Activated CD4-positive, alpha-beta T cell treated with anti-CD3 and anti-CD28 coated beads, Interleukin-2, amount 50 U/mL, for 16 hours (primary cell): ENCODE measurements at regions not wholly inside any gene's neighbourhood (a gene's known extent, or its start where the extent isn't known, plus 50 kb on each side); places are given as distances from the start of the nearest gene placed in this dataset.

Source experiments
- DNase-seq: peaks from one replicate; pipeline ENCODE4 v3.0.0-alpha.2; 2020

DNA sequence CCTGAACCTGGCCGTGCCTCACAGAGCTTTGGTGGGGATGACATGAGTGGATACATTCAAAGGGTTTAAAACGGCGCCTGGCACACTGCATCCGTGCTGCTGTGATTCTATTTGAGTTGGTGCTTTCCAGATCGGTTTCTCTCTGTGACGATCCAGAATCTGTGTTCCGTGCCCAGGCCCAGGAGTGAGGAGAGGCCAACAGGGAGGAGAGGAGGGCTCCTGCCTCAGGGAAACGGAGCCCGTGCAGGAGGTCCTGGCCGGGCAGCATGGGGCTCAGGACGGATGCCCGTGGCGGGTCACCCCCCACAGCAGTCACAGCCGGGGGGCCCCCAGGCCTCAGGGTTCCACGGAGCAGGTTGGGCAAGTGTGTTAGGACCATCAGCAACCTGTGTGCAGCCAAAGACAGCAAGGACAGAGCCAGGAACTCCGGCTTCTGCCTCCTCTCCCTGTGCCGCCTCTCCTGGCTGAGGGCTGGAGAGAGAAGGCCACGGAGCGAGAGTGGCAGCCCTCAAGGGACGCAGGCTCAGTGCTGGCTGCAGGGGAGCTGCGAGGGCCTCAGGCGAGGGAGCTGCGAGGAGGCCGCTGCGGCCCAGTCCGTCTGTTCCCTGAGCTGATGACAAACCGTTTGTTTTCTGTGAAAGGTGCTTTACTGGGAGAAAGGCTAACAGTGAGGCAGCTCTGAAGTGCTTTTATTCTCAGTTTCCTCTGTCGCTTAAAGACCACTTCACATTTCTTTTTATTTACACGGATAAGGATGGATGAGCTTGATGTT, 99.3 kb downstream of the METRNL start:
- no peak for DNase-seq

DNA sequence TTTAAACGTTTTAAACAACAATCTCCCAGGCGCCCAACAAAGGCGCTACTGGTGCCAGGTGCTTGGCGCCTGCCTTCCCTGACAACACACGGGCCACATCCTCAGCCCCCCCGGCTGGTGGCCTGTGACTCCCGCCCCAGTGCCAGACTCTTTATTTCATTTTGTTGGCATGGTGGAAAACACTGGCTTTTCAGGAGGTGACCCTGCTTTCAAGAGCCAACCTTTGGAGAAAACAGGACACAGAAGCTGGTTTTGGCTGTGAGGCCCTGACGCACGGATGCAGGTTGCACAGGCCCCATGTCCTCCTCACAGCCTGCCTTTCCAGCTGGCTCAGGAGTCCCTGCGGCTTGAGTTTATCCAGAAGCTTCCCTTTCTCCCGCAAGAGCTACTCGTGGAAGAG, 100.0 kb downstream of the METRNL start:
- no peak for DNase-seq

DNA sequence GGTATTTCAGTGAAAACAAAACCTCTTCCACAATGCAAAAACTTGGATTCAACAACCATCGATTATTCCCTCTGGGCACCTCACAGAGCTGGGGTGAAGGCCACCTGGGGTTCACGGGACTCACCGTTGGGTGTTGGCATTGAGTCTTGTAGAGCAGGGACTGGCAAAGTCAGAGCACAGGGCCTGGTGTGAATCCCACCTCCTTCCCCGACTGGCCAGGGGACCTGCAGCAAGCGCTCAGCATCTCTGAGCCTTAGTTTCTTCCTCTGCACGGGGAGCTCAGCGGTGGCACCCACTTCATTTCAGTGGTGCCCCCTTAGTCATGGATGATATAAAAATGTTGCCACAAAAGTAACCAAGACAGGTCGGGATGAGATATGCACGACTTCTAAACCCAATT, 100.4 kb downstream of the METRNL start:
- no peak for DNase-seq

DNA sequence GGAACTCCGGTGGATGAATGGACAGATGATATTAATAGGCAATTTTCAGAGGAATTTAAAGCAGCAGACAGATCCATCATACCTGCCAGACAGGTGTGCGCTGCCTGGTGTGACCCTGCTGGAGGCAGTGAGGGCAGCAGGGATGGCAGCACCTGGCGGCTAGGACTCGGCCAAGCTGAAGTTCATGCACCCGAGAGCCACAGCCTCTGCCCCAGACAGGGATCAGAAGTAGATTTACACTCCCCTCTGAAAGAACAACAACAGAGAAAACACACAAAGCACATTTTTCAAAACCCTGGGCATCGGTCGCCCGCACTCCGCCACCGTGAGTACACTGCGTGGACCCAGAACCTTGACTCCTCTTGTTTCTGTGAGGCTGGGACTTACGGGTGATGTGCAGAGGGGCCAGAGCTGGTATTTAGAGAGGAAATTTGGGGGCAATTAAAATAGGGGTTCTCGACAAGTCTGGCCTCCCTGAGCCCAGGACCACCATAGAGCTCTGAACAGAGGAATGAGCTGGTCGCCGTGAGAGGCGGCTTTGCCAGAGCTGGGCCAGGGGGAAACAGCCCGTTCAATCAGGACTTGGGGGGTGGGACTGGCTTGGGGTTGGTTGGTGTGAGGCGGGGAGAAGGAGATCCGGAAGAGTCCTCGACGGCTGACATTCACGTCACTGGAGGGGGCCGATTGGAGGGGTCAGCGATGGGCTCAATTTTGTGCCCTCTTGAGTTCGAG, 101.0 kb downstream of the METRNL start:
- DNase-seq: no peak

DNA sequence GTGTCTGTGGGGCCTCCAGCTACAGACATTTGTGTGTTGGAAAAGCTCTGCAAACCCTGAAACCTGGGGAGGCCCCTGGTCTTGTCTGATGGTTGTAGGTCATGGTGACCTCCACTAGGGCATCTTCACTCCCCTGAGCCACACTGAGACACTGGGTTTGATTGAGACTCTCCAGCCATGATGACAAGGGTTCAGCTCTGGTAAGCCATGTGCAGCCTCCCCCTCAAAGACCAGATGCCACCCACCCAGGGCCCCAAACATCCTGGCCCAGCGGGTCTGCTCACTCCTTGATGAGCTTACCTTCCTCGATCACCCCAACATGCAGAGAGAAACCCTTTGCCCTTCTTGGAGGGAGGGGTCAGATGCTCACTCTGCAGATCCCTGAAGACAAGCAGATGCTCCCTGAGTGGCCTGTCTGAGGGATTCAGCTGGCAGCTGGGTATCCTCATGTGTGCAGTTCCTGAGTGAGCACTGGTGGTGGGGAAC, 101.6 kb downstream of the METRNL start:
- no peak for DNase-seq

DNA sequence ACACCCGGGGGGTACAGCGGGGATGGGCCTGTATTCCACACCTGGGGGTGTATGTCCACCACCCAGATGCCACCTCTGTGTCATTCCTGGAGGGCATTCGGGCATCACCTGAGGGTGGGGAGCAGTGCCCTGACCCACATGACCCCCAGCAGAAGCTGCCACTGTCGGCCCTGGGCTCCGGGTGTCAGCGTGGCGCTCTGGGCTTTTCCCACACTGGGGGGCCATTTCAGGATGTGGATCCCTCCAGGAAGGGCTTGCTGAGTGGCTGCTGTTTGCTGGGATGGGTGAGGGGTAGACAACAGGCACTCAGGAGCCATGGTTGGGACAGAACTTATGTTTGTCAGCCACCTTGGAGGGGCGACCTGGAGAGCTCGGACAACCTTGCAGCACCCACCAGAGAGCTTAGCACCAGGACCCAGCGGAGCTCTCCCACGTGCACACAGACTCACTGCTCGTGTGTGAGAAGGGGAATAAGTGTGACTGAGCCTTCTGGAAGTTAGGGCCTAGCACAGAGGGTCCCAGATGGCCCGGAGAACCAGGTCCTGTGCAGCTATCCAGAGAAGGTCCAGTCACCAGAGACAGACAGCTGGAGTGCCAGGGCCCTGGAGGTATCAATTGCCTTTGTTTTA, 102.7 kb downstream of the METRNL start:
- no peak for DNase-seq

DNA sequence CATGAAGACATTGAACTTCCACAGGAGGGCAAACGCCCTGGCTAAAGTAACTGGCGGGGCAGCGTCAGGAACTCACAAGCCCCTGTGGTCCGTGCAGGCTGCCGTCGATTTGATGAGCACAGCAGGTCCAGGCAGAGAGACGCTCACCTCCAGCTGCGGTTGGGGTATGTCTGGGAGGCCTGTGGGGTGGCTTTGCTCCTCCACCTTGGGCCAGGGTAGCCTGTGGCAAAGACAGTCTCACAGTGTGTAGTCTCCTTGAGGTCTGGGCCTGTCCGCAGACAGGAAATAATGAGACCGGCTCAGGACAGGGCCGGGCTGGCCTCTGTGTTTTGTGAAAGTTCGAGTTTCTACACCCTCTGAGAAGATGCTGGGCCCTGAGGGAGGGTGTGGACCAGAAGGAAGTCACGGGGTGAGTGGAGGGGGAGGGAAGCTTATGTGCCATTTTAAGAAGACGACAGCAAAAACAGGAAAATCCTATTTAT, 103.3 kb downstream of the METRNL start:
- DNase-seq: no peak

DNA sequence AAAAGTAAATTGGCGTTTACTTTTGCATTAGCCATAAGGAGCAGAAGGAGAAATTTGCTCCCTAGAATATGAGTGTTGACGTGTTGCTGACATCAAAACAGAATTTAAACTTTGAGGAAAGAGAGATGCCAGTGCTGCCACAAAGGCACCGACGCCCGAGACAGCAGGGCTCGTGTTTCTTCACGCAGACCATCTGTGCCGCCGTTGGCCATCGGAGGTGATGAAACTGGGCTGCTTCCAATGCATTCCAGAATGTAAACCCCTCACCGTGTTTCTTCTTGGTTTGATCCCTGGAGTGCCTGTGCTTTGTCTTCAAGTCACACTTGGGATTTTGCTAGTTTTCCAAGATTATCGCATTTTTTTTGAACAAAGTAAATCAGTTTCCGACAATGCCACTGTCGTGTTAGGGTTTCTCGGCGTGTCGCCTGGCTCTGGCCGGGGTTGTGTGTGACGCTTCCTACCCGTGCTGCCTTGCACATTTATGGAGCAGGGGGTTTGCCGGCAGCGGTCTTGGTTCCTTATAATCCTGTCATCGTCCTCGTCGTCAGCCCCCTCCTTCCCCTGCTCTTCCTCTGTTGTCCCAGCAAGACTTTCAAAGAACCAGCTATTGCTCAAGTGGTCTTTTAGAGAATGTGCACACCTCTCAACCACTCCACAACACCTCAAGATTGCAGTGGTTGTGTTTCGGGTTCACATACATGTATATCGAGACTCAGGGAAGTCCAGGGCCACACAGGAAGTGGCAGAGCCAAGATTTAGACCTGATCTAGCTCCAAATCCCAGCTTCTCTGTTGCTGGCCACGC, 103.9 kb downstream of the METRNL start:
- DNase-seq: no peak

DNA sequence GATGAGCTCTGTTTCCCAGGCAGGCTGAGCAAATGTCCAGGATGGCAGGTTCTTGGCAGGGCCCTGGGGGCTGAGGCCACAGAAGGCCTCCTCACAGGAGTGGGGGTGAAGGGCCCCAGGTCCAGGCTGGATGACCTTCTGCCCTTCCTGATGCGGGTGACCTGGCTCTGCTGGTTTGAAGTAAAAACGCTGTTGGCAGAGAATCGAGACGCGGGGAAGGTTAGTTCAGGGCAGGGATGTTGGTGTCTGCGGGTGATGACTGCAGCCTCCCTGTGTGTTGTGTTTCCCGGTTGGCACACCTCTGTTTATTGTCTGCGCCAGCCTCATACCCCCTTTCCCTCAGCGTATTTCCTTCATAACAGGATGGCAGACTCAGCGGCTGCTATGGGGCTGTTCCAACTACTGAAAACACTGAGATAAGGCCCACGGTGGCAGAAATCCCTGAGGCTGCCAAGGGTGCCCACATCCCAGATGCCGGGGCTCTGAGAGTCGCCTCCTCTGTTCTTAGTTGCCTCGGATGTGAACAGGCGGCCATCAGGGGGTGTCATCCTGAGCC, 104.6 kb downstream of the METRNL start:
- DNase-seq: no peak

DNA sequence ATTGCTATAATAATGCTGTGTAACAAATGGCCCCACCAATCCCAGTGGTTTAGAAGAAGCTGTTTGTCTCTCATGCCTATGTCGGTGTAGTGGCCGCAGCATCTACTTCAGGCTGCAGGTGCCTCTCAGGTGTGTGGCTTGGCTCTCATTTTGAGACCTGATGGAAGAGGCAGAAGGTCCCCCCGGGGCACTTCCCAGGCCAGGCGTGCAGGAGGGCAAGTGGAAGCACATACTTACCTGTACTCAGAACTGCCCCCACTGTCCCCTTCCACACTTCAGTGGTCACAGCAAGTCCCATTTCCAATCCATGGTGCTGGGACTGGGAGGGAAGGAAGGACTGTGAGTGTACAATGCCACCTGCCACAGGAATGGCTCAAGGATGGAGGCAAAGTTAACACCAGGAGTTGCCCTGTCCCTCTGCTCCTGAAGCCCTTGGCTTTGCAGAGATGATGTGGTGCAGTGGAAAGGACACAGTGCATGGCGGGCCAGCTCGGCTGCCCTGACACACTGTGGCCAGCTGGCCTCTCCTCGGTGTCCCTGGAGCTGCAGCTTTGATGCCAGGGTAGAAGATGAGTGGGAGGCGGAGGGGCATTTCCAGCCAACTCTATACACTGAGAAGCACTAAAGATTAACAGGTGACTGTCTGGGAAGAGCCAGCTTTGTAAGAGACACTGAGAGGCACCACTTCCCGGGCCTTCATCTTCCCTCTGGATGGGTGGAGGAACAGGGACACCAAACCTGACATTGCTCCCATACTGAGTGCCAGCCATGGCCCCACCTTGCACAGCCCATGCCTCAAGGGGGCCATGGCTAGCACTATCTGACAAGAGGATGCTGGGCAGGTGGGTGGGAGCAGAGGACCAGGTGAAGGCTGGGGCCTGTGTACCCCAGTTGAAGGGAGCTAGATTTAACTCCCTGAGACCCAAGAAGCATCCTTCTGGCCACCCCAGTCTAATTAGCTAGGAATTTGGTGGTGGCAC, 105.9 kb downstream of the METRNL start:
- DNase-seq: no peak

DNA sequence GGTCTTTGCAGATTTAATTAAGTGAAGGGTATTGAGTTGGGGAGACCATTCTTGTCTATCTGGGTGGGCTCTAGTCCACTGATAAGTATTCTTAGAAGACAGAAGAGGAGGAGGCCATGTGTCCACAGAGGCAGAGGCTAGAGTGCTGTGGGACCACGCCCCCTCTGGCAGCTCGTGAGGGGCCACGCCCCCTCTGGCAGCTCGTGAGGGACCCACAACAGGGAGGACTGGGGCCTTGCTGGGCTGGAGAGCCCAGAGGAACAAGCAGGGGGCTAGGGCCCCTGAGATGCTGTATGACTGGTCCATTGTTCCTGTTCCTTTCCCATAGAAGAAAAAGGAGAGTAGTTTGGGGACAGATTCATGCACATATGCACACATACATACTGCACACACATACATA, 106.8 kb downstream of the METRNL start:
- DNase-seq: no peak

DNA sequence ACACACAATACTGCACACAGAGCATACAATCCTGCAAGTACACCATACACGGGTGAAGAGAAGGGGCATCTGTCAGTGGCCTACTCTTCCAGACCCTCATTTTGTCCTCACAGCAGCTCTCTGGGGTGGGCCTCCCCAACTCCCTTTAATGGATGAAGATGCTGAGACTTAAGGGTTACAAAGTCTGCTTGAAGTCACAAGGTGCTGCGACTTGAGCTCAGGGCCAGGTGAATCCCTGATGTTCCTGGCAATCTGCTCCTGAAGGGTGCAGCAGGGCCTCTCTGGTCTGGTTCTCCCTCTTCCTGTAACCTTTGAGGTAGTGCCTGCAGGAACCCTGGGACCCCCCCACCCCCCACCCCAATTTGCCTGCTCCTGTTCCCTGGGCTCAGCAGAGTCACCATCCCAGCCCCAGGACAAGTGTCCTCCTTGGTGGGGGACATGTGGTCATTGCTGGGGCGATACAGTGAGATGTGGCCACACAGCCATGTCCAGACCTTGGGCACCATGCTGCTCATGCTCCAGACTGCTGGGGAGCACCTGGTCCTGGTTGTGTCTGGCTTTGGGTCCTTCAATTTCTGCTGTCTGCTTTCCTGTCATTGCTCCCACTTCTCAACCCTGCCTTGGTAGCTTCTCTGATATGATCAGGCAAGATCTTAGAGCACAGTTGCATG, 107.5 kb downstream of the METRNL start:
- no peak for DNase-seq

DNA sequence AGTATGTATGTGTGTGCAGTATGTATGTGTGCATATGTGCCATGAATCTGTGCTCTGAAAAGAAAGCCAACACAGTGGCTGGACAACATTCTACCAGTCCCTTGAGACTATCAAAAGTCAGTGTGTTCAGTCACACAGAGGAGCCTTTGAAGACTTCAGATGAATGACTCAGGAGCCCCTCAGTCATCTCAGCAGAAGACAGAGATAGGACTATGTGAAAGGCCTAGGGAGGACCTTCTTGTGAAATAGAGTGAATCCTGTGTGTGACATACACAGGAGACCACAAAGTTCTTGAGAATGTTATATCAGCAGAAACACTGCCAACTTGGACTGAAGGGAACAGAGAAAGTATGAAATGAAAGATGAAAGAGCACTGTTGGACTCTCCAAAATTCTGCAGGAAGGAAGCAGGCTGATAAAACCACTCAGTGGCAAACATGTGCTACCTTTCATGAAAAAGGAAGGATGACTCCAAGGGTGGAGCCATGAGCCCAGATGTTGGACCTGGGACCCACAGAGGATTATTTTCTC, 108.4 kb downstream of the METRNL start:
- DNase-seq: no peak

DNA sequence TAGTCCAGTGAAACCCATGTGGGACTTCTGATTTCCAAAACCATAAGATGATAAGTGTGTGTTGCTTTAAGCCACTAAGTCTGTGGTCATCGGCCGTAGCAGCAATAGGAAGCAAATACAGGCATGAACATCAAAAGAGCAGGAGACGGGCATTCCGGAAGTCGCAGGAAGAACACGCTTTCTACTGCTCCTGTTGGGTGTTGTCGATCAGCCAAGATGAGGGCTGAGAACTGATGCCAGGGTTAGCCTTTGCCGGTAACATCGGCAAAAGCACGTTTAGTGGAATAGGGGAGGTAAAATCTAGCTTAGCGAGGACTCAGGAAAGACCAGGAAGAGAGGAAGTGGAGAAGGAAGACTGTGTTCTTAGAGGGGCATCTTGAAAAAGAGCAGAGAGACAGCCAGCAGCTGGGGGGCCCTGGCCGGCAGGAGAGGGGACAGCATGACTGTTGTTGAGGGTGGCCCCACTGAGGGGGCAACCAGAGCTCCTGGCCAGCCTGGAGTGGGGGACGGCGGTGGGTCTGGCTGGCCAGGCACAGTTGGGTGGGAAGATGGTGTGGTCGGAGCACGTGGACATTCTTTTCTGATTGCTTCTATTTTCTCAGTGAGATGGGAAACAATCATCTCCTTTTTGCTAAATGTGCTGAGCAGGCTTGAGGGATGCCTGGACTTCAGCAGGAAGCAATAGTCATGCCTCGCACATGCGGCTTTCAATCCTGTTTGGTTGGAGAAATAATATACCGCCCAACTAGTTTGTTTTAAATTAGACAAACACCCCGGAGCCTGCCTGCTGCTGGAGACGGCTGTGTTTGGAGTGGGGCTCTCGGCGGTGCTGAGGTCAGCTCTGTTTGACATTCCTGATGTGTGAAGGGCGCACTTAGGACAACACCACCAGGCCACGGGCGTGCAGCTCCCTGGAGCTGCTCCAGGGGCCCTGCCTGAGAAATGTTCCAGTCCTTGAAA, 109.9 kb downstream of the METRNL start:
- no peak for DNase-seq

DNA sequence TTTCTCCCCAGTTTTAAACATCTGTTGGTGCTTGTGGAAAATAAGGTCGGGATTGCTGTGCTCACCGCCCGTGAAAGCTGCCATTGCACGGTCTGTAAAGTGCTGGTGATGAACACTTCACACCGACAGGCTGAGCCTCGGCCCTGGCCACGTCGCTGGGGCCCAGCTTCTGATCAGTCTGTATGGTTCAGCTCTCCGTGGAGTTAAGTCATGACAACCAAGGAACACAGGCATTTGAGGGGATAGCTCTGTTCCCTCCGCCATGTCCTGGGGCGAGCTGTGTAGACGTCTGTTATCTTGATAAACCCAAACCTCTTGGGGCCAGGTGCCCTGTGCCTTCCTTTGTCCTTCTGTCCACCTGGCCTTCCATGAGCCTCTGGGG, 110.6 kb downstream of the METRNL start:
- no peak for DNase-seq

DNA sequence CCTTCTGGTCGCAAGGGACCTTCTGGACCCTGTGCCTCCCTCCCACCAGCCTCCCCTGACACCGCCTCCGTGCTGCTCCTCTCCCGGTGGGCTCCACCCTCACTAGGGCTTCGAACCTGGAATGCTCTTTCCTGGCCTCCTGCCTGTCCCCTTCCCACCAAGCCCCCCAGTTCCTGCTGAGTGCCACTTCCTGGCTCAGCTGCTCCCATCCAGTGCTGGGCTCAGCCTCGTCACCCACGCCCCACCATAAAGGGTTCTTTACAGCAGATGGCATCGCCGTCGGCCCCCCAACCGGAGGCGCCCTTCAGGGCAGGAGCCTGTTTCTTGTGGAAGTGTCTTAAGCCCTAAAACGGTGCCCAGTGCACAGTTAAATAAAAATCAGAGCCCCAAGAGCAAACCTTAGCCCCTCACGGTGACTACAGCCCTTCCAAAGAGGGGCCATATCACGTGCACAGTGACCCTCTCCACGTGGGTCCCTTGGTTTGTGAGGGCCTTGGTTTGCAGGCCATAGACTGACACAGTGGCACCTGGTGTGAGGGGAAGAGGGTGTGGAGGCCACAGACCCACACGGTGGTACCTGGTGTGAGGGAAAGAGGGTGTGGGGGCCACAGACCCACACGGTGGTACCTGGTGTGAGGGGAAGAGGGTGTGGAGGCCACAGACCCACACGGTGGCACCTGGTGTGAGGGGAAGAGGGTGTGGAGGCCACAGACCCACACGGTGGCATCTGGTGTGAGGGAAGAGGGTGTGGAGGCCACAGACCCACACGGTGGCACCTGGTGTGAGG, 111.4 kb downstream of the METRNL start:
- no peak for DNase-seq

DNA sequence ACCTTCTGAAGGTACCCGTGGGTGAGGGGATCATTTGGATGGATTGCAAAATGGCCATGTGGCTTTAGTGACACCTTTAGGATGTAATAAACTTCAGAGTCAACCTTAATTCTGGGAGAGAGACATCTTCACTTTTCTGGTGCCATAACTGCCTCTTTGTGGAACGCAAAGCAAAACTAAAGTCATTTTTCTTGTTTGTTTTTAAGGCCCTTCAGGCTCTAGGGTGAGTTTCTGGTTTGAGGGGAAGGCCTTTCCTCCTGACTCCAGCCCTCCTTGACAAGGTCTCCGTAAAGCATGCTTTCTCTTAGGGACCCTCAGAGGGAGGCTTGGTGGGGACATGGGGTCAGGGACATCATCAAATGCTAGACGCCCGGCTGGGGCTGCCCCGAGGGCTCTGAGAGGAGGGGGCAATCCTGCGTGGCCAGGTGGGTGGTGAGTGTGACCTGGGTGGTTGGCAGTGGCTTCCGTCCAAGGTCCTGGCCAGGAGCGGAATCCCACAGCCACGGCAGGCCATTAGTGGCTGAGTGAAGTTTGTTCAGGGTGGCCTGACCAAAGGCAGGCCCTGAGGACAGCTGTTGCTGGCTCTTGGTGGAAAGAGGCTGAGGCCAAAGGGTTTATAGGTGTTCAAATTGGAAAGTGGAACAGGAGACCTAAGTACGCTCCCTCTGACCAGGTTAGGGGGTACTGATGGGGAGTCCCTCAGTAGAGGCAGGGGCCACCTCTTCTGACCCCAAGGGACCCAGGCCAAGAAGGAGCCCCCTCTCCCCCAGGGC, 112.2 kb downstream of the METRNL start:
- DNase-seq: no peak
